ENCODE measurements at regions not wholly inside any gene's neighbourhood (a gene's known extent, or its start where the extent isn't known, plus 50 kb on each side); places are given as distances from the start of the nearest gene placed in this dataset.
"Not testable (repeated sequence)": the region's sequence is repeated elsewhere in the genome, so short reads cannot be mapped to it uniquely, and the experiment has no call there.

DNA sequence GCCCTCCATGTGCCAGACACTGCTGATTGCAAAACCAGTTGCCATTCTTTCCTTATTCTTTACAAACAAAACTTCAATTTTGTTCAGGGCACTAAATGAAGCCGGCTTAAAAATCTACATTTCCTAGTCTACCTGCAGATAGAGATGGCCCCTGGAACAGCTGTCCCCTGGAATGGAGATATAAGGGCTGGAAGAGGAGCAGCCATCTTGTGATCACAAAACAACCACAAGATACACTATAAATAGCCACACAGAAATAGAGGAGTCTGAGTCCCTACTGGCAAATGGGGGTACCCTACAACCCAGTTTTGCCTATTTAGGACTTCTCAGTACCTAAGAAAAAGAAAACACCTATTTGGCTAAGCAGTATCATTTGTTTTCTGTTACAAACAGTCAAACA, 115.9 kb upstream of the BEND6 start:
- no peak for DNase-seq (ENCODE audit: low spot score)

DNA sequence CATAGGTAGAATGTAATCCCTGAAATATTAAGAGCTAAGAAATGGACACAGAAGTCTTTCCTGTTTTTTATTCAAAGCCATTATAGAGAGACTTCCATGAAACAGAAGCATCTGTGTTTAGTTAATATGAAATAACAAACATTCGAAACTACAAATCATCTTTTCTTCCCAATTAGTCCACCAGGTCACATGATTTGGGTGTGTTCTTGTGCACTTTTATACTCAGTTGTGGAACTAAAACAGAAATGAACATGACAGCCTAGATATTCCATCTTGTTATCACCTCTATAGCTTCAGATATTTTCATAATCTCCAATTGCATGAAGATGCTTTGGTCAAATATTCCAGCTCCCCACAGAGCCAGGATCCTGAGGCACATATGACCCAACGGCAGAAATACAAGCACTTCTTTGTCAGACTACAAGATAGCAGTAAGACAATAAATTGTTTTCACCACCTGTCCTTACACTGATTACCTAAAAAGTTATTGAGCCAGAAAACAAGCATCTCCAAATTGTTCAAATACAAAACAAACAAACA, 116.8 kb upstream of the BEND6 start:
- DNase-seq (ENCODE audit: low spot score): no peak

DNA sequence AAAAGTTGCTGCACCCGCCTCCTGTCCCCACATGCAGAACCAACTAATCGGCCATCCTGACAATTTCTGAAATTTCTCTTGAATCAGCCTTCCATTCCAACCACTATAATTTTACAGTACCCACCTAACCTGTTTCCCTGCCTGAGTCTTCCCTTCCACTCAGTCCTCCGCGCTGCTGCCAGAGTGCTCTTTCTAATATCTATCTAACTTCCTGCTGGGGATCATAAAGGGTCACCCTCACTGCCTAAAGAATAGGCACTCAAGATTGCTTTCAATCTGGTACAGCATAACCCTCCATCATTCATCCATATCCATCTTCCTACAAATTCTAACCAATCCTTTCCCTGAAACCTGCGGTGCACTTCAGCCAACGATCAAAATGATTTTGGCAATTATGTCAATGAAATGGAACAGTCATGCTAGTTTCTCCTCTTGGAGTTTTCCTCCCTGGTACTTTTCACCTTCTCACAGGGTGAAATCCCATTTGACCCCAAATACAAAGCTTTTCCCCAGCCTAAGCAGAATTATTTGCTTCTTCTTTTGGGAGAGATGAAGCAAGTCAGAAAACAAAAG, 117.5 kb upstream of the BEND6 start:
- DNase-seq (ENCODE audit: low spot score): no peak

DNA sequence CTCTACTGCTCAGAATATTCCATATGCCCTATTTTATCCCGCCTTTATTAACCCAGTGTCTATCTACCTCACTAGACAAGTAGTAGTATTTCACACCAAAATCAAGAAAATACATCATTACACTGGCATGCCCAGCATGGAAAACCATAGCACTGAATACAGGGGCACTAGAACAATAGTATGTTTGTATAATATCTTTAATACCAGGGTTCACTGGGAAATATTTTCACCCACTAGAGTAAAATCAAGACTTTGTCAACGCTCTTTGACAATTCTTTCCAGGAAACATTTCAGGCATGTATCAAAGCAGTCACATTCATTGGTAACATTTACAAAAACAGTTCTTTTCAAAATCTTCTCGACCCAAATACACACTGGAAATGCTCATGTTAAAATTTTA, 119.3 kb upstream of the BEND6 start:
- DNase-seq (ENCODE audit: low spot score): no peak

DNA sequence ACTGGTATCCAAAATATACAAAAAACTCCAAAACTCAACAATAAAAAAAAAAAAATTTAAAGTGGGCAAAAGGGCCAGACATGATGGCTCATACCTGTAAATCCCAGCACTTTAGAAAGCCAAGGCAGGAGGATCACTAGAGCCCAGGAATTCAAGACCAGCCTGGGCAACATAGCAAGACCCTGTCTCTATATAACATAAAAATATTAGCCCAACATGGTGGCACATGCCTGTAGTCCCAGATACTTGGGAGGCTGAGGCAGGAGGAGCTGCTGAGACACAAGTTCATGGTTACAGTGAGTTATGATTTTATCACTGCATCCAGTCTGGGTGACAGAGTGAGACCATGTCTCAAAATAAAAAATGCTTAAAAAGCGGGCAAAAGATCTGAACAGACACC, 121.0 kb upstream of the BEND6 start:
- DNase-seq (ENCODE audit: low spot score): no peak

DNA sequence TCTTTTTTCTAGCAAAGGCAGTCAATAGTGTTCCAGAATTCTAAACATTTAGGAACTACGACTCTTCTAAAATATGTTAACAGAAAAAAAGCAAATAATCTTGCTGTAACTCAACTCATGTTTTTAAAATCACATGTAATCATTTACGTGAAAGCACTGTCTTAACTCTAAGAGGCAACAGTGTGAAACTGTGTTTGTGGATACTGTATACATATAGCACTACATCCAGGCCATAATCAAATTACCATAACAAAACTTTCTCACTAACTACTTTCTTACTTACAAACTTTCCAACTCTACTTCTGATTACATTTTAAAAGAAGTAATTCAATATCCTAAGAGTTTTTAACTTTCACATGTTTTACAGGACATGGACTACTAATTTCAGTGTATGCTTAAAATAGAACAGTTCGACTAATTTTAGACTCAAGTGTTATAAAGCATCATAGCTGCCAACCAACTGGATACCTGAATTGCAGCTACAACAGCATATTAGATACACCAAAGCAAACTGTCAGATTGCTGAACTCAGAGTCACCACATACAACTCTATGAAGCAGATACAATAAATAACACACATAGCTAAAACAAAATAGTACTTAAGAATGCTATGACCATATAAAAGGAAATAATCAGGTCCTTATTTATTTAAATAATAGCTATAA, 121.6 kb upstream of the BEND6 start:
- DNase-seq (ENCODE audit: low spot score): no peak

DNA sequence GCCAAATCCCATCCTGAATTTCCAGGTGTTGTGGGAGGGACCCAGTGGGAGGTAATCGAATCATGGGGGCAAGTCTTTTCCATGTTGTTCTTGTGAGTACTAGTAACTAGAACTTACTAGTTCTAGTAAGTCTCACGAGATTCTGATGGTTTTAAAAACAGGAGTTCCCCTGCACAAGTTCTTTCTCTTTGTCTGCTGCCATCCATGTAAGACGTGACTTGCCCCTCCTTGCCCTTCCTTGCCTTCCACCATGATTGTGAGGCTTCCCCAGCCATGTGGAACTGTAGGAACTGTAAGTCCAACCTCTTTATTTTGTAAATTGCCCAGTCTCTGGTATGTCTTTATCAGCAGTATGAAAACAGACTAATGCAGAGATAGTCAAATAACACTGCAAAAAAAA, 122.7 kb upstream of the BEND6 start:
- no peak for DNase-seq (ENCODE audit: low spot score)

DNA sequence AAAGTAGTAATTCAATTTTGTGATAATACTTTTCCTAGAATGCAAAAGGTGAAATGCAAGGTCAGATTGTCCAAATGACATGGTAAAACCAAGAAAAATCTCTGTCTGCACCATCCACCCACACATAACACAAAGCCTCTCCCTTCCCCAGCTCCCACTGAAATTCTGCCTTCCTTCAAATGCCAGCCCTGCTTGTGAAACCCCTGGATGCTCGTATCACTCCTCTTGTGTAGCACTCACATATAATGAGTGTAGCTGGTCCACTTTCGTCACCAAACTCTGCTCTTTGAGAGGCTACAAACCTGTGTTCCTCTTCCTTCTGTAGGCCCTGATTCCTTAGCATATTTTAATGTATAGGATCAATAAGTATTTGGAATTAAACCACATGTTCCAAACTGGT, 123.6 kb upstream of the BEND6 start:
- no peak for DNase-seq (ENCODE audit: low spot score)

DNA sequence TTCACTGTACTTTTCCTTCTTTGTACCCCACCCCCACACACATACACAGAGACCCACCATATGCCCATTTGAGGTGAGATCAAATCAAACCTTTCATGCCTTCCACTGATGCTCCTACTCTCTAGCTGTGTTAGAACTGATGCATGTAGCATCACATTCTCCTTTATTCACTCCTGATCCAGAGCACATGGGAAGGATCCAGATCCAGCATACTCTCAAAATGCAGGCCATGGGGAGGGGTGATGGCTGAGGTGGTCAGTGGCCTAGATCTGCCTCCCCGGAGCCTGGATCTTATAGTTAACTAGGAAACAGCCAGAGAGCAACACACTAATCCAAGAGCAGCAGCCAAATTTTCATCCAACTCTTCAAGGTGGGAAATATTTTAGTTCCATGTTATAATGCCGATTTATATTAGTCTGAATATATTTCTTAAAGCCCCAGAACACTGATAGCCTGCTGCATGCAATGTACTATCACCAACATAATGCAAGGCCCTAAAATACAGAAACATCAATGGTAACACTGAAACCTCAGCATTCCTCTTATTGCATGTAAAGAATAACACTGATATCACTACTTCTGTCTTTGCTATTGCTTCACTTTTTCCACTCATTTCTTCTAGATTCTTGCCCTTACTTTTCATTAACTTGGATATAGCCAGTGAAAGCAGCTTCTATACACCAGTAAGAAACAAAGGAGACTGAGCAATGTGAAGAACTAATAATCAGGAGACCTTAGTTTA, 126.8 kb upstream of the BEND6 start:
- no peak for DNase-seq (ENCODE audit: low spot score)

DNA sequence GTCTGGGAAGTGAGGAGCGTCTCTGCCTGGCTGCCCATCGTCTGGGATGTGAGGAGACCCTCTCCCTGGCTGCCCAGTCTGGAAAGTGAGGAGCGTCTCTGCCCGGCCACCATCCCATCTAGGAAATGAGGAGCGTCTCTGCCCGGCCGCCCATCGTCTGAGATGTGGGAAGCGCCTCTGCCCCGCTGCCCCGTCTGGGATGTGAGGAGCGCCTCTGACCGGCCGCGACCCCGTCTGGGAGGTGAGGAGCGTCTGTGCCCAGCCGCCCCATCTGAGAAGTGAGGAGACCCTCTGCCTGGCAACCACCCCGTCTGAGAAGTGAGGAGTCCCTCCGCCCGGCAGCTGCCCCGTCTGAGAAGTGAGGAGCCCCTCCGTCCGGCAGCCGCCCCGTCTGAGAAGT, 130.5 kb upstream of the BEND6 start:
- DNase-seq (ENCODE audit: low spot score): not testable (repeated sequence)

DNA sequence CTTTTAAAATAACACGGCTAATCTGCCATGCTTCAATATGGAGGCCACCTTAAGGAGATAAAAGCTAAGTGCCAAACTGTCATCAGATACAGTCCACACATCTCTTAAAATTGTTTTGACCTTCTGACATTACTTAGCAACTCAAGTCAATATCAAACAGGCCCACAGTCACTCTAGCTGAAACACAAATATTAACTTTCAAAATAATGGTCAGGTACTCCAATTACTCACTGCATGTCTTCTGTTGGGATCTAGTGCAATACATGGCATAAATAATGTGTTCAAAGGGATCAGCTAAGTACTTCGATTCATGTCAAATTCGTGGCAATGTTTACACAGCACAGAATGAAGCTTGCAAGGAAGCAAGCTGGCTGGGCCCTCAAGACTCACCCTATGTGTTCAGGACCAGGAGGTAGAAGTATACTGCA, 133.9 kb upstream of the BEND6 start:
- no peak for DNase-seq (ENCODE audit: low spot score)

DNA sequence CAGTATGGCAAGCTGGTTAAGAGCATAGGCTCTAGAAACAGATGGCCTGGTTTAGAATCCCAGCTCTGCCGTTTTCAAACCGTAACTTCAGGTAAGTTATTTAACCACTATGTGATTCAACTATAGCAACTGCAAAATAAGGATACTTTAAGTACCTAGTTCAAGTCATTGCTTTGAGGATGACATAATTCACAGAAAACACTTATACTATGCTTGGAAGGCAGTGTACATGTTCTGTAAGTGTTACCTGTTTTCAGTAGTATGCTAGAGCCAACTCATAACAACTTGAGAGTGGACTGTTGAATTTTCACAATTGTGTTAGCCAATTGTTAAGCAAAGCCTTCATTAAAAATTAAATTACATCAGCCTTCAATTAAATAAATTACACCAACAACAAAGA, 134.8 kb upstream of the BEND6 start:
- no peak for DNase-seq (ENCODE audit: low spot score)

DNA sequence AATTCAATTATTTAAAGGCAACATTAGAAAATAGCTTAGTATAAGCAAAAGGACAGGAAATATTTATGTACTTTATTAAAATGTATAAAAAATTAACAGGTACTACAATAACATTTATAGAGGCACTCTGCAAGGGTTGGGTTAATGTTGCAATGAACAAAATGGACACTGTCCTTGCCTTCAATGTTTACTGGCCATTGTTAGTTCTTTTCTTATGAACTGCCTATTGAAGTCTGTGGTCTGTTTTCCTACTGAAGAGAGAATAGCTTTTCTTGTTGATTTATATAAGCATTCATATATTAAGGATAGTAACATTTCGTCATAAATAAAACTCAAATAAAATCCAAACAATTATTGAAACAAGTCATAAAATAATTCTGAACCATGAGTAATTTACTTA, 135.3 kb upstream of the BEND6 start:
- DNase-seq (ENCODE audit: low spot score): no peak

DNA sequence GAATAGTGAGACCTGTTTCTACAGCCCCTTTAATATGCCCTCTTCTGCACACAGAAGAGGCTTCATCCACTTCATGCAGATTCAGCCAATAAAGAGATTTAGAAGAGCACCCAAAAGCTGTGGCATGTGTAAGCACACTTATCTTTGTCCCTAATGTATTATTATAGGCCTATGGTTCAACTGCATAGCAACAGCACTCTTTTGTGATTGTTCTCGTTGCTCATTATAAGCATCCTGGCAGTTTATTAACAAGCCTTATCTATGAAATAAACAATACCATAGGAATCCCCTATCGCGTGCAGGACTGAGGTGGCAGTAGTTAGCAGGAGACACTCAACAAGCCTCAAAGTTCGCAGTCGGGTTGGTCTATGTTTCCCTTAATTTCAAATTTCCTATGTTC, 138.5 kb upstream of the BEND6 start:
- no peak for DNase-seq (ENCODE audit: low spot score)

DNA sequence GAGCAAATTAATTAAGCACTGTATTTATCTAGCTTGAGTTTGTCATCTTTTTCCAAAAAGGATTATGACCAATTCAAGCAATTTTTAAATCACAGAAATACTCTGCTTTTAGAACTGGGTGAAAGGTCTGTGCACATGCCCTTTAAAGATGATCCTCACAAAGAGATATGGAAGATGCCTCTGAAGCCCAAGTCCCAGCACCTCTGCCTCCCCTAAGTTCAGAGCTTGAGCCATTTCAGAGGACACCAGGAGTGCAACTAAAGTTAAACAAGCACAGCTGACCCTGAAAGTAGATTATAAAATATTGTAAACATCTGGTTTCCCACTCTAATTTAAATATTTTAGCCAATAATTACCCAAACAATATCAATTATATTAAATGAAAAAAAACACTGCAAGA, 139.5 kb upstream of the BEND6 start:
- DNase-seq (ENCODE audit: low spot score): no peak

DNA sequence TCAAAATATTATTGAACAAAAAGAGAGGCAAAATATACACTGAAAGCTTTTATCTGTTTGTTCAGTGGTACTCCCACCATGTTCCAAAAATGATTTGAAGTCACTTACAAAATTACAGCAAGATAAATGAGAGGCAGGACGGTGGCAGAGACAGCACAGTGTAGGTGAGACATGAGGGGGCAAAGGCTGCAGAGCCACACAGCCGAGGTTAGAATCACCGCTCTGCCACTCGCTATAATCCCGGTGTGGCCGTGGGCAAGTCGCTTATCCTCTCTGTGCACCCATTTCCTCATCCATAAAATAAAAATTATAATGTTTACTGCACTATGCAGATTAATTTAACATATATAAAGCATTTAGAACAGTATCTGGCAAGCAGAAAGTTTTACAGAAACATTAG, 140.1 kb upstream of the BEND6 start:
- DNase-seq (ENCODE audit: low spot score): no peak

DNA sequence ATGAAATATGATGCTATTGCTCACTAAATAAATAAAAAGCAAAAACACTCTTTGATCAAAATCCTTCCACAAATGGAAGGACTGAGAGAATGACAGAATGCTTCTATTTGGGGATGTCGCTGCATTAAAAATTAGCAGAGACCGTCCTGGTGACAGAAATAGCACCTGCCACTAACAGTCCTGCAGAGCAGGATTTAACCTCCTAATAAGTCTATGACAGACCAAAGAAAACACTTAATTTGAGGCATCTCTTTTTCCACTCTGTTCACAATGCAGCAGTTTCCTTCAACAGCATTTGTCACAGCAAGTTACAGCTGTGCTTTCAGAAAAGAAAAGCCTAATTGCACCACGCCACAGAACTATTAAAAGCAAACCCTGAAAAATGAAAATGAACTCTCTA, 140.6 kb upstream of the BEND6 start:
- no peak for DNase-seq (ENCODE audit: low spot score)

DNA sequence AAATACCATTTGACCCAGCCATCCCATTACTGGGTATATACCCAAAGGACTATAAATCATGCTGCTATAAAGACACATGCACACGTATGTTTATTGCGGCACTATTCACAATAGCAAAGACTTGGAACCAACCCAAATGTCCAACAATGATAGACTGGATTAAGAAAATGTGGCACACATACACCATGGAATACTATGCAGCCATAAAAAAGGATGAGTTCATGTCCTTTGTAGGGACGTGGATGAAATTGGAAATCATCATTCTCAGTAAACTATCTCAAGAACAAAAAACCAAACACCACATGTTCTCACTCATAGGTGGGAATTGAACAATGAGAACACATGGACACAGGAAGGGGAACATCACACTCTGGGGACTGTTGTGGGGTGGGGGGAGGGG, 142.1 kb upstream of the BEND6 start:
- DNase-seq (ENCODE audit: low spot score): not testable (repeated sequence)

DNA sequence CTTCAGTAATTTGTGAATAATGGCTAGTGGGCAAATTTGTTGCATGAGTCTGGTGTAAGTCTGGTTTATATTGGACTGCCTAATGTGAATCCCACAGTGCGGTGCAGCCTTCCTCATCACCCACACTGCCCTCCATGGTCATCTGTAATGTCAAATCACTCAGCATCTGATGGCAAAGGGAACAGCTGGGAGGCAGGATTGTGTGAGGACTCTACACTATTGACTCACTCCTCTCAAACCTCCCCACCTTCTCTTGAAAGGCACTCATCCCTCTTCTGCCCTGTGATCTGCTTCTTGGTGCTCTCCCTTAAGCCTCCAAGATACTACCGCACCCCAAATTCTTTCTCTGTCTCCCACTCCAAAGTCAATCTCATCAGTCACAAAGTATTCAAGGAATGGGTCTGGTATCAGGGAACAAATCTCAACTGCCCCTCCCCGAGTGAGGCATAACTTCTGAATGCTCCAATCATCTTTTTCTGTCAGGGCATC, 146.0 kb upstream of the BEND6 start:
- no peak for DNase-seq (ENCODE audit: low spot score)

DNA sequence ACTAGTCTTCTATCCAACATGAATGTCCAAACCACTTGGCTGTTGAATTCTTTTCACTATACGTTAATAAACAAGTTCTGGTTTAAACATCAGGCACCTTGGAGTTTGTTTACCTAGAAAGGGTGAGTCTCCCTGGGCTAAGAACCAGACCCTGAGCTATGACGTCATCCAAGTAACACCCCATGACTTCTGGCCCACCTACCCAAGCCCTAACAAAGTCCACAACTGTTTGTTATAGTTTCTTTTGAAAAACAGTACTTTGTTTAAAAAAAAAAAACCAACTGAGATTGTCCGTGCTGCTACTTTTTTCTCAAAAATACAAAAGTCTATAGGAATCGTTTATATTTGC, 146.9 kb upstream of the BEND6 start:
- no peak for DNase-seq (ENCODE audit: low spot score)

DNA sequence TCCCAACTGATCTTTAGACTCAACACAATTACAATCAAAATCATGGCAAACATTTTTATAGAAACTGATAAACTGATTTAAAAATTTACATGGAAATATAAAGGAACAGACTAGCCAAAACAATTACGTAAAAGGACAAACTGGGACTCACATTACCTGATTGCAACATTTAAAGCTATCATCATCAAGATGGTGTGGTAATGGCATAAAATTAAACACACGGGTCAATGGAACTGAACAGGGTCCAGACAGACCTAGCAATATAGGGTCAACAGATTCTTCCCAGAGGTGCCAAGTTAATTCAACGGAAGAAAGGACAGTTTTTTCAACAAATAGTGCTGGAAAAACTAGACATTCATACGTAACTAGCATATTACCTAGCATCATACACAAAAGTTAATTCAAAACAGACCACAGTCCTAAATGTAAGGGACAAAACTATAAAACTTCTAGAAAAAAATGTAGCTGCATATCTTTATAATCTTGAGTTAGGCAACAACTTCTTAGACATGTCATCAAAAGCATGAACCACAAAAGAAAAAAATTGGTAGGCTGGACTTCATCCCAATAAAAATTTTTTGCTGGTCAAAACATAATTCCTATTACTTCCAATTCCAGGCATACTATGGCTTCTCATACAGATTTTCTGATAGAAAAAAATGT, 147.4 kb upstream of the BEND6 start:
- no peak for DNase-seq (ENCODE audit: low spot score)

DNA sequence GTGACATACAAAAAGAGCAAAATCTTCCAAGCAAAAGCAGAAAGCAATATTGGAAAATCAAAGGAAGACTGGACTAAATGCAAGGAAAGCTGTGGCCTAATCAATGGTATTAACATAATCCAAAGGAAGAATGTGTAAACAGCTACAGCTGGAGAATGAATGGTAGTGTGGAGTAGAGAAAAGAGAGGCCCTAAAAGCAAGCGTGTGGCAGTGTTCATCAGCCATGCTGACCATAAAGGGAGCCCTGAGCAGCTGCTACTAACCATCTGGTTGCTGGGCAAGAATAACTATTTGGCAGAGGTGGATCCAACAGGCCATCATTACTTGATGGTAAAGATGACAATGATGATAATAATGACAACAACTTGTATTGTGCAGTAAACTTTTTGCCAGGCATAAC, 148.5 kb upstream of the BEND6 start:
- no peak for DNase-seq (ENCODE audit: low spot score)

DNA sequence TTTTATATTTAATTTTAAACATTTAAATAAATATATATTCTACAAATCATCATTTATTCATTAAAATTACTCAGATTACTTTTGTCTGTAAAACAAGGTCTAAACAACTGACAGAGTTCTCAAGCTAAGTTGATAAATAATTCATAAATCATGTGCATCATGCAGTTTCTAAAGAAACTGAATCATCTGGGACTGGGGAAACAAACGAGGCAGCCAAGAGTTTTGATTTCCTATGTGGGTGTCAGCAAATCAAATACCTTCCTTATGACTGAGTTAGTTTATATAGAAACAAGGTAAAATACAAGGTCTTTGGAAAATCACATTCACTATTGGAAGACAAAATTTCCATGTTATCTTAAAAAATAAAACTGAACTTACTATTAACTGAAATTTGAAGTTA, 149.9 kb upstream of the BEND6 start:
- DNase-seq (ENCODE audit: low spot score): no peak
